Epidermal melanocyte (primary cell): ENCODE measurements at regions not wholly inside any gene's neighbourhood (a gene's known extent, or its start where the extent isn't known, plus 50 kb on each side); places are given as distances from the start of the nearest gene placed in this dataset.

Experiments
- DNase-seq: peaks from one replicate; pipeline ENCODE4 v3.0.0; 2011; ENCODE audit warnings: low spot score; ENCODE audit not compliant: insufficient read length

- no peak for DNase-seq
Observed at GRCh38 chr13:40070357-40070756, 414.9 kb downstream of the COG6 start.

GRCh38 chr13:40072663-40073120 is 417.2 kb downstream of the COG6 start:
- no peak for DNase-seq

GRCh38 chr13:40074338-40074737 is 418.9 kb downstream of the COG6 start:
- no peak for DNase-seq

- DNase-seq = no peak
Observed at GRCh38 chr13:40075281-40075680, 419.8 kb downstream of the COG6 start.

- DNase-seq = no peak
Observed at GRCh38 chr13:40076765-40077362, 421.4 kb downstream of the COG6 start.

- DNase-seq = no peak
Observed at GRCh38 chr13:40077396-40078027, 422.1 kb downstream of the COG6 start.

- DNase-seq = no peak
Observed at GRCh38 chr13:40079721-40080120, 424.3 kb downstream of the COG6 start.

GRCh38 chr13:40080676-40081075 is 425.2 kb downstream of the COG6 start:
- no peak for DNase-seq

GRCh38 chr13:40082639-40083038 is 427.2 kb downstream of the COG6 start:
- no peak for DNase-seq

GRCh38 chr13:40083841-40084240 is 428.4 kb downstream of the COG6 start:
- DNase-seq = no peak

GRCh38 chr13:40084934-40085333 is 429.5 kb downstream of the COG6 start:
- no peak for DNase-seq

- DNase-seq = no peak
Observed at GRCh38 chr13:40087091-40088002, 431.9 kb downstream of the COG6 start.

- no peak for DNase-seq
Observed at GRCh38 chr13:40094056-40094455, 438.6 kb downstream of the COG6 start.

- DNase-seq = no peak
Observed at GRCh38 chr13:40095695-40096356, 440.4 kb downstream of the COG6 start.

GRCh38 chr13:40096357-40096901 is 441.0 kb downstream of the COG6 start:
- DNase-seq = no peak

GRCh38 chr13:40098246-40098645 is 442.8 kb downstream of the COG6 start:
- no peak for DNase-seq

GRCh38 chr13:40101708-40102359 is 446.4 kb downstream of the COG6 start:
- no peak for DNase-seq

- no peak for DNase-seq
Observed at GRCh38 chr13:40102360-40102727, 446.9 kb downstream of the COG6 start.

- no peak for DNase-seq
Observed at GRCh38 chr13:40102854-40103253, 447.4 kb downstream of the COG6 start.

GRCh38 chr13:40103864-40104263 is 448.4 kb downstream of the COG6 start:
- DNase-seq = no peak

- no peak for DNase-seq
Observed at GRCh38 chr13:40105231-40105630, 449.8 kb downstream of the COG6 start.
